Activated T-cell treated with anti-CD3 and anti-CD28 coated beads, Interleukin-2, amount 50 U/mL, for 4 hours (primary cell): ENCODE measurements at regions not wholly inside any gene's neighbourhood (a gene's known extent, or its start where the extent isn't known, plus 50 kb on each side); places are given as distances from the start of the nearest gene placed in this dataset.

Experiments used
- ATAC-seq, 2 donors: fragments of 200-7000 bp; cut with Tn5 transposase; one replicate each; pipeline ENCODE4 v1.10.0; 2021
- DNase-seq: peaks from one replicate; pipeline ENCODE4 v3.0.0-alpha.2; 2020
- H3K27me3 Mint-ChIP-seq: one replicate; pipeline ENCODE4 v1.8.0; 2021; ENCODE audit warnings: low read depth, mixed read lengths
- H3K36me3 Mint-ChIP-seq: one replicate; pipeline ENCODE4 v1.8.0; 2022; ENCODE audit warnings: mixed read lengths; ENCODE audit not compliant: insufficient read depth
- H3K4me1 Mint-ChIP-seq: one replicate; pipeline ENCODE4 v1.8.0; 2021; ENCODE audit warnings: low read depth, mixed read lengths
- H3K4me3 Mint-ChIP-seq: one replicate; pipeline ENCODE4 v1.8.0; 2021; ENCODE audit warnings: mild to moderate bottlenecking, moderate library complexity, mixed read lengths
- H3K9me3 Mint-ChIP-seq: one replicate; pipeline ENCODE4 v1.8.0; 2021; ENCODE audit warnings: mixed read lengths

- no peaks in the 10 kb centered on the region for H3K9me3 Mint-ChIP-seq
Observed at GRCh38 chr14:22477569-22478194, 111.3 kb downstream of the DAD1 start.

GRCh38 chr14:22476887-22477286 is 112.1 kb downstream of the DAD1 start:
- Mint-ChIP-seq H3K27me3 (no peaks in the 10 kb centered on the region), H3K4me1 (peaks cover 12% of the 10 kb centered on the region), H3K4me3 (peak overlapping the region; percentile 60), H3K36me3 (peaks cover 1% of the 10 kb centered on the region), H3K9me3 (no peaks in the 10 kb centered on the region)
- DNase-seq (no peak), ATAC-seq (no peak)

More at GRCh38 chr14:22477569-22478194, 111.3 kb downstream of the DAD1 start:
- H3K4me1 Mint-ChIP-seq = peaks cover 11% of the 10 kb centered on the region
- ATAC-seq (no peak), DNase-seq (no peak)
- no peaks in the 10 kb centered on the region for H3K27me3 Mint-ChIP-seq
- H3K4me3 Mint-ChIP-seq = peak overlapping the region; percentile 61
- H3K36me3 Mint-ChIP-seq = peaks cover 1% of the 10 kb centered on the region

GRCh38 chr14:22476005-22476751 is 112.8 kb downstream of the DAD1 start:
- no peaks in the 10 kb centered on the region for H3K9me3 Mint-ChIP-seq
- peaks cover 1% of the 10 kb centered on the region for H3K36me3 Mint-ChIP-seq
- DNase-seq (no peak), ATAC-seq (no peak)
- H3K27me3 Mint-ChIP-seq = no peaks in the 10 kb centered on the region
- peak overlapping the region; percentile 56 for H3K4me3 Mint-ChIP-seq
- H3K4me1 Mint-ChIP-seq = peaks cover 9% of the 10 kb centered on the region

GRCh38 chr14:22475381-22475780 is 113.6 kb downstream of the DAD1 start:
- ATAC-seq (no peak), DNase-seq (no peak)
- Mint-ChIP-seq H3K27me3 (no peaks in the 10 kb centered on the region), H3K4me3 (peak overlapping the region; percentile 61), H3K36me3 (no peaks in the 10 kb centered on the region), H3K4me1 (peaks cover 10% of the 10 kb centered on the region), H3K9me3 (no peaks in the 10 kb centered on the region)

GRCh38 chr14:22474730-22475351 is 114.2 kb downstream of the DAD1 start:
- DNase-seq (no peak), ATAC-seq (no peak)
- Mint-ChIP-seq H3K9me3 (no peaks in the 10 kb centered on the region), H3K27me3 (no peaks in the 10 kb centered on the region), H3K4me3 (peak overlapping the region; percentile 61), H3K36me3 (no peaks in the 10 kb centered on the region), H3K4me1 (peaks cover 10% of the 10 kb centered on the region)

GRCh38 chr14:22472935-22473854 is 115.8 kb downstream of the DAD1 start:
- DNase-seq = no peak
- Mint-ChIP-seq H3K9me3 (no peaks in the 10 kb centered on the region), H3K4me1 (peaks cover 17% of the 10 kb centered on the region), H3K4me3 (peak overlapping the region; percentile 11), H3K36me3 (no peaks in the 10 kb centered on the region), H3K27me3 (no peaks in the 10 kb centered on the region)
- ATAC-seq = no peak

GRCh38 chr14:22472466-22472865 is 116.6 kb downstream of the DAD1 start:
- Mint-ChIP-seq H3K27me3 (no peaks in the 10 kb centered on the region), H3K9me3 (no peaks in the 10 kb centered on the region), H3K4me3 (no peak overlapping the region), H3K4me1 (peaks cover 17% of the 10 kb centered on the region), H3K36me3 (no peaks in the 10 kb centered on the region)
- ATAC-seq (no peak), DNase-seq (no peak)

GRCh38 chr14:22471545-22472121 is 117.4 kb downstream of the DAD1 start:
- no peaks in the 10 kb centered on the region for H3K9me3 Mint-ChIP-seq
- no peaks in the 10 kb centered on the region for H3K27me3 Mint-ChIP-seq
- ATAC-seq (no peak), DNase-seq (no peak)
- H3K36me3 Mint-ChIP-seq = no peaks in the 10 kb centered on the region
- H3K4me1 Mint-ChIP-seq = peaks cover 13% of the 10 kb centered on the region
- H3K4me3 Mint-ChIP-seq = no peak overlapping the region

GRCh38 chr14:22469538-22470303 is 119.3 kb downstream of the DAD1 start:
- H3K27me3 Mint-ChIP-seq = no peaks in the 10 kb centered on the region
- no peaks in the 10 kb centered on the region for H3K9me3 Mint-ChIP-seq
- H3K4me3 Mint-ChIP-seq = peak overlapping the region; percentile 43

GRCh38 chr14:22468830-22469229 is 120.2 kb downstream of the DAD1 start:
- no peak overlapping the region for H3K4me3 Mint-ChIP-seq
- no peak for DNase-seq

More at GRCh38 chr14:22469538-22470303, 119.3 kb downstream of the DAD1 start:
- no peaks in the 10 kb centered on the region for H3K36me3 Mint-ChIP-seq
- peaks cover 13% of the 10 kb centered on the region for H3K4me1 Mint-ChIP-seq
- ATAC-seq = no peak
- no peak for DNase-seq

GRCh38 chr14:22466491-22466890 is 122.5 kb downstream of the DAD1 start:
- no peaks in the 10 kb centered on the region for H3K27me3 Mint-ChIP-seq
- H3K9me3 Mint-ChIP-seq = no peaks in the 10 kb centered on the region
- H3K4me1 Mint-ChIP-seq = peaks cover 12% of the 10 kb centered on the region
- ATAC-seq (peak in 1 of 2 donors; percentile 46), DNase-seq (no peak)
- H3K4me3 Mint-ChIP-seq = no peak overlapping the region
- no peaks in the 10 kb centered on the region for H3K36me3 Mint-ChIP-seq

More at GRCh38 chr14:22468830-22469229, 120.2 kb downstream of the DAD1 start:
- Mint-ChIP-seq H3K36me3 (no peaks in the 10 kb centered on the region), H3K9me3 (no peaks in the 10 kb centered on the region), H3K4me1 (peaks cover 16% of the 10 kb centered on the region), H3K27me3 (no peaks in the 10 kb centered on the region)
- ATAC-seq = no peak

GRCh38 chr14:22465201-22465840 is 123.7 kb downstream of the DAD1 start:
- no peak for ATAC-seq
- H3K4me3 Mint-ChIP-seq = no peak overlapping the region
- no peaks in the 10 kb centered on the region for H3K27me3 Mint-ChIP-seq
- H3K9me3 Mint-ChIP-seq = no peaks in the 10 kb centered on the region
- H3K36me3 Mint-ChIP-seq = no peaks in the 10 kb centered on the region
- DNase-seq = no peak
- H3K4me1 Mint-ChIP-seq = peaks cover 10% of the 10 kb centered on the region
